ENCODE measurements at regions not wholly inside any gene's neighbourhood (a gene's known extent, or its start where the extent isn't known, plus 50 kb on each side); places are given as distances from the start of the nearest gene placed in this dataset.

DNA sequence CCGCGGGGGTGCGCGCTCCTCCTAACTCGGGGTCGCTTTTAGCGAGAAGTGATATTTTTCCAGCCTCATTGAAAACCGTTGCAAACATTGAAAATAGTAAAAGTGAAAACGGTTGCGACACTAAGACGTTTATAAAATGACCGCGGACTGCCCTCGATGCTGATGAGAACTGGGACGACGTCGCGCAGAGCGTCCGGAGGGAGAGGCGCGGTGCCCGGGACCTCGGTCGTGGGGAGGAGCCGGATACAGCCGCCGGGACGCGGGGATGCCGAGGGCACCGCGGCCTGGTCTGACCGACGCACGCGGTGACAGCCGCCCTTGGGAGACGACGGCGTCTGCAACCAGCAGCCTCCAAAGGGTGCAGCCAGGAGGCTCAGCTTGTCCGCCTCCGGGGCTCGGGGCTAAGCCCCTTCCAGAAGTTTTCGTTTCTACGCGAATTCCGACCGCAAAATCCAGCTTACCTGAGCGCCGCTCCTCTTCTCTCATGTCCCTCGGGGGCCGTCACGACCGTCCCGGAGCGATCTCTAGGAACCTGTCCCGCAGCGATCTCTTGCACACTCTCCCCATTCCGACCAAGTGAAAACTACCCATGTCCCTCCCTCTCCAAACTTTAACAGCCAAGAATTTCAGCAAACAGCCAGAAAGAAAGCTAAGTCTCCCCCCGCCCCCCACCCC is 144.4 kb upstream of the ETS2 start:
- no peak for DNase-seq (ENCODE audit: low read depth)
- TF ChIP-seq CTCF (conservative IDR thresholded peaks at IDR 0.05; ENCODE audit: low read depth, low read length) = no peak
- peak overlapping the region; percentile 31 for H3K4me3 ChIP-seq (ENCODE audit: low read depth, low read length)

DNA sequence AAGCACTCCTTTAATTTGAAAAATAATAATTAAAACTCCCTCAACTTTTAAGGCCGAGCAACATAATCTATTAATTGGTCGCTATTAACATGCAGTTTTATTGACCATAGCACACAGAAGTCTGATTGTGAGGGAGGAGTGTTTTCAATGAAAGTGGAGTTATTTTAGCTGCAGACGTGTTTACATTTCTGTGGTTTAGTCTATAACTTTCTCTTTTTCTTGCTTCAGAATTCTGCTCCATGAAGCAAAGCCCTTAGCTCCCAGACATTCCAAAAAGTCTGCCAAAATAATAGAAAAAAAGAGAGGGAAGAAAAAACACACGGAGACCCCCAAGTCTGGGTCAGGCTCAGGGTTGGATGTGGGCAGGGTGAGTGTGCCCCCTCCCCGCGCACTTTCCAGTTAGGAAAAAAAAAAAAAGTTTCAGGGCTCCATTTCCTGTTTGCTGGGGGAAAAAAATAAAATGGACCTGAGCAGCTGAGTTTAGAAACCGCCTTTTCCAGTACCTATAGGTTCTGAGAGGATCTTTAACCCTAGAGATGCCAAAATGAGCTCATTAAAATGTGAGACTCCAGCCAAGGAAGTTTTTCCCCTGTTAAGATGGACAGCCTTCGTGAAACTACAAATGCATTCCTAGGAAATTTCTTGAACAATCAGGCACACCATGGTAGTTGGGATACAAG is 143.7 kb upstream of the ETS2 start:
- no peak for TF ChIP-seq CTCF (conservative IDR thresholded peaks at IDR 0.05; ENCODE audit: low read depth, low read length)
- peak; percentile 76 for DNase-seq (ENCODE audit: low read depth)
- H3K4me3 ChIP-seq (ENCODE audit: low read depth, low read length) = no peak overlapping the region

DNA sequence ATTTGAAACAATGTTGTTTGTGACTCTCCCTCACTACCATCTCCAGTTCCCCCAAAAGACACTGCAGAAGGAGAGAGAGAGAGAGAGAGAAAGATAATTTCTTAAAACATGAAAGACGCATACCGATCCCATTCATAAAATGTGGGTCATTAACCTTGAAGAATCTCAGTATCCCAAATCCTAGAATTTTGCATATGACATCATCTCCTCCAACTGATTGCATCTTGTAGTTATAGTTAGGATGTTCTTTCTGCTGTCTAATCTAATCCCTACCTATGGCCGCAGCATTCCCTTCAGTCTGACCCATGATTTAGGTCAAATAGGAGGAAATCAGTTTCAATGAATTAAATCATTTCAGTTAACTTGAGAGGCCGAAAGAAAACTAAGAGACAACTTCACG is 142.4 kb upstream of the ETS2 start:
- no peak overlapping the region for H3K4me3 ChIP-seq (ENCODE audit: low read depth, low read length)
- DNase-seq (ENCODE audit: low read depth) = no peak
- TF ChIP-seq CTCF (conservative IDR thresholded peaks at IDR 0.05; ENCODE audit: low read depth, low read length) = no peak

DNA sequence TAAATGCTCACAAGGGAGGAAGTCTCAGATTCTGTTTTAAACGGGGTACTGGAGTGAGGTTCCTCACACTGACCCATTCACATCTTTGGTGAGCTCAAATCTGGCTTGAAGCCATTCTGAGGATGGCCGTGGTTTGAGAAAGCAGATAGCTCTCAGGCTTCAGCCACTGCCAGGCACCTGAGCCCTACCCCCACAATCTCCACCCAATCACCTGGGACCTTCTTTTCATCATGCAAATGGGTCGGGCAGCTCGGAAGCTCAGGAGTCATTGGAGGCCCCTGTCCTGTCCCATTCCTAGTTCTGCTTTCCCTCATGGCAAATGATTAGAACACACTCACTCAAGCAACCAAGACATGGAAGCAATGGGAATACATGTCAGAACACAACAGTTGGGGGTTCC is 141.4 kb upstream of the ETS2 start:
- no peak for TF ChIP-seq CTCF (conservative IDR thresholded peaks at IDR 0.05; ENCODE audit: low read depth, low read length)
- no peak for DNase-seq (ENCODE audit: low read depth)
- no peak overlapping the region for H3K4me3 ChIP-seq (ENCODE audit: low read depth, low read length)

GRCh38 chr21:38664841-38665240 is 140.9 kb upstream of the ETS2 start:
- TF ChIP-seq CTCF (conservative IDR thresholded peaks at IDR 0.05; ENCODE audit: low read depth, low read length) = no peak

DNA sequence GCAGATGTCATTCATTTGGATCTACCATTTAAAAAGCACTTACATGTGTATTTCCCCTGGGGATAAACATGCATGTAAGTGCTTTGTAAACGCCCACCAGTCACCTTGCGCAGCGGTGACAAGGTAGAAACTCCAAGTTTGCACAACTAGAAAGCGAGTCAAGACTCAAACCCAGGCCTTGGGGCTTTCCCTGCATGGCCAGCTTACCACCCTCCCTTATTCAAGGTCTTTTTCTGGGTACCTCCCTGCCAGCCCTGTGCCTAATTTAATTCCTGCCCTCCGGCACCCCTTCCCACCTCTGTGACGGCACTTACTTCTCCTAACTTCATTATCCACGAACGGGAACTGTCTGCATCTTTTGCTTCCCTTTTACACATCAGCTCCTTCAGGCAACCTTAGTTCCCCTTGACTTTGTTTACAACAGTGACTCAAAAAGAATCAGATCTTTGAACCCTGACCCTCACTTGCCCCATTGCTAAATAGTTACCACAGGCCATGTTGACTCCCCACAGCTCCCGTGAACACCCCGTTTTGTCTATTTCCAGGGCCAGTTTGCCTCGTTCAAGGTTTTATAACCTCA is 138.3 kb upstream of the ETS2 start:
- no peak for TF ChIP-seq CTCF (conservative IDR thresholded peaks at IDR 0.05; ENCODE audit: low read depth, low read length)
- DNase-seq (ENCODE audit: low read depth) = no peak
- H3K4me3 ChIP-seq (ENCODE audit: low read depth, low read length) = no peak overlapping the region

More at GRCh38 chr21:38664841-38665240, 140.9 kb upstream of the ETS2 start:
- DNase-seq (ENCODE audit: low read depth) = peak; percentile 14
- no peak overlapping the region for H3K4me3 ChIP-seq (ENCODE audit: low read depth, low read length)
